GM23338 (cell line): ENCODE measurements at regions not wholly inside any gene's neighbourhood (a gene's known extent, or its start where the extent isn't known, plus 50 kb on each side); places are given as distances from the start of the nearest gene placed in this dataset.
"Not testable (repeated sequence)": the region's sequence is repeated elsewhere in the genome, so short reads cannot be mapped to it uniquely, and the experiment has no call there.

Experiments
- CTCF ChIP-seq, 2 experiments: fragments of 200-600 bp in 1 of 2; sonication (generic) in 1 of 2; conservative IDR thresholded peaks; 2 replicates each; pipeline versions ENCODE4 v1.5.1 to v1.6.1; 2016 to 2017; ENCODE audit warnings: antibody characterized with exemption in 2 of 2, low read depth in 2 of 2, mild to moderate bottlenecking in 2 of 2, moderate library complexity in 1 of 2
- EZH2 ChIP-seq: fragments of 200-600 bp; sonication (generic); IDR thresholded peaks from one replicate; pipeline ENCODE4 v1.8.0; 2017; ENCODE audit warnings: antibody characterized with exemption, mild to moderate bottlenecking, low read depth; ENCODE audit not compliant: unreplicated experiment
- EZH2phosphoT487 ChIP-seq: fragments of 200-600 bp; sonication (generic); IDR thresholded peaks from one replicate; pipeline ENCODE4 v1.8.1; 2018; ENCODE audit warnings: antibody characterized with exemption; ENCODE audit not compliant: unreplicated experiment
- JUNB ChIP-seq: IDR thresholded peaks from one replicate; pipeline ENCODE4 v1.6.1; 2016; ENCODE audit warnings: antibody characterized with exemption; ENCODE audit not compliant: unreplicated experiment
- POLR2AphosphoS5 ChIP-seq: IDR thresholded peaks from 2 replicates; pipeline ENCODE4 v1.6.1; 2016; ENCODE audit warnings: antibody characterized with exemption, low read depth
- REST ChIP-seq: IDR thresholded peaks from one replicate; pipeline ENCODE4 v1.6.1; 2018; ENCODE audit warnings: antibody characterized with exemption; ENCODE audit not compliant: unreplicated experiment
- ZNF331 ChIP-seq: fragments of 250-450 bp; sonication (Bioruptor Pico); IDR thresholded peaks from 2 replicates; pipeline ENCODE4 v1.5.0; 2020; ENCODE audit warnings: low read depth, mild to moderate bottlenecking, moderate library complexity

GRCh38 chr6:57998858-57999619 is 681.6 kb downstream of the PRIM2 start:
- TF ChIP-seq CTCF (conservative IDR thresholded peaks at IDR 0.05; ENCODE audit: low read depth in 2 of 2); ZNF331 (CRISPR knock-in tag); REST; EZH2; EZH2phosphoT487; JUNB; POLR2AphosphoS5: not testable (repeated sequence)
